ENCODE measurements at regions not wholly inside any gene's neighbourhood (a gene's known extent, or its start where the extent isn't known, plus 50 kb on each side); places are given as distances from the start of the nearest gene placed in this dataset.

DNA sequence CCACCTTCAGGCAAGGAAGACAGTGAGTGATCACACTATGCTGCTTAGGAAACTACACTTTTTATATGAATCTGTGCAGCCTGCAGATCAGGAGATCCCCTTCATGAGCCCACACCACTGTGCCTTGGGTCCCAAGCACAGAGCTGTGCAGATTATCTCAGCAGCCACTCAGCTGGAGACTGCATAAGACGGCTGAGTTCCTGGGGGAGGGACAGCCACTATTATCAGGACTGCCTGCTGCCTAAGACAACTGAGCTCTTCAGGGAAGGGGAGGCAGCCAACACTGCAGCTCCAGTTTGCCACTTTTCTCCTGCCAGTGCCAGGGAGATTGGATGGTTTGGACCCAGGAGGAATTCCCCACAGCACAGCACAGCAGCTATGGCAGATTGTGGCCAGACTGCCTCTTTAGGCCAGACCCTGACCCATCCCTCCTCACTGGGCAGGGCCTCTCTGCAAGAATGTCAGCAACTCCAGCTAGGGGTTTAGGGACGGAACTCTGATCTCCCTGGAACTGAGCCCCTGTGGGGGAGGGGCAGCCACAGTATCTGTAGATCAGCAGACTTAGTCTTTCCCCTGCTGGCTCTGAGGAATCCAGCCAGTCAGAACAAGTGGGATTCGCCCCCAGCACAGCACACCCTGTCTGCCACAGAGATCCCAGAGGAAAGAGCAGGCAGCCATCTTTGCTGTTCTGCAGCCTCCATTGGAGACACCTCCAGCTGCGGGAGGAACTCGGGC, 141.3 kb downstream of the KLHL28 start:
- no peak for DNase-seq (ENCODE audit: low read depth, low spot score)
- ChIA-PET CTCF (no interaction called here), POLR2A (no interaction called here)
- TF ChIP-seq, protein P1, sequence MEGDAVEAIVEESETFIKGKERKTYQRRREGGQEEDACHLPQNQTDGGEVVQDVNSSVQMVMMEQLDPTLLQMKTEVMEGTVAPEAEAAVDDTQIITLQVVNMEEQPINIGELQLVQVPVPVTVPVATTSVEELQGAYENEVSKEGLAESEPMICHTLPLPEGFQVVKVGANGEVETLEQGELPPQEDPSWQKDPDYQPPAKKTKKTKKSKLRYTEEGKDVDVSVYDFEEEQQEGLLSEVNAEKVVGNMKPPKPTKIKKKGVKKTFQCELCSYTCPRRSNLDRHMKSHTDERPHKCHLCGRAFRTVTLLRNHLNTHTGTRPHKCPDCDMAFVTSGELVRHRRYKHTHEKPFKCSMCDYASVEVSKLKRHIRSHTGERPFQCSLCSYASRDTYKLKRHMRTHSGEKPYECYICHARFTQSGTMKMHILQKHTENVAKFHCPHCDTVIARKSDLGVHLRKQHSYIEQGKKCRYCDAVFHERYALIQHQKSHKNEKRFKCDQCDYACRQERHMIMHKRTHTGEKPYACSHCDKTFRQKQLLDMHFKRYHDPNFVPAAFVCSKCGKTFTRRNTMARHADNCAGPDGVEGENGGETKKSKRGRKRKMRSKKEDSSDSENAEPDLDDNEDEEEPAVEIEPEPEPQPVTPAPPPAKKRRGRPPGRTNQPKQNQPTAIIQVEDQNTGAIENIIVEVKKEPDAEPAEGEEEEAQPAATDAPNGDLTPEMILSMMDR (IDR thresholded peaks at IDR 0.05; ENCODE audit: insufficient read depth, low read length, missing control alignments): no peak
- no peak overlapping the region for H3K4me3 ChIP-seq (ENCODE audit: low read depth, low read length)

DNA sequence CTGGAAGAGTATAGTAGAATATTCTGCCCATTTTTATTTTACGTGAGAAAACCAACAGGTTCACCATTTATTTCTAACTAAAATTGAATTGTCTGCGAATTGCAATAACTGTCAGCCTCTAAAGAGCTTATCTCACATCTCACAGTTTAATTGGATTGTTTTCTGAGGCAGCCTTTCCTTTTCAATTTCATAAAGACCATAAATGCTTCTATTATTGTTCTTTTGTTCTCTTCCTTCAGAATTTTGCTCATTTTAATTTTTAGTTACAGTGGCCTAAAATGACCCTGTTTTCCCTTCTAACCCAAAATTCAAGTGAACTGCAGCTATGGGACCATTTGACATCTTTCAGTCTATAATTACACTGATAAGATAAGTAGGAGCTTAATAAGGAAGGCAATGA, 147.6 kb downstream of the KLHL28 start:
- no peak for DNase-seq (ENCODE audit: low read depth, low spot score)
- TF ChIP-seq, protein P1 (IDR thresholded peaks at IDR 0.05; ENCODE audit: insufficient read depth, low read length, missing control alignments): no peak
- ChIA-PET POLR2A (no interaction called here), CTCF (interaction anchor here (1.2 to 1.9 kb wide), 2 partner anchors 10 to 32 kb away, joined by 3 to 5 read pairs; no protein-coding TSS in a partner anchor)
- H3K4me3 ChIP-seq (ENCODE audit: low read depth, low read length): no peak overlapping the region

DNA sequence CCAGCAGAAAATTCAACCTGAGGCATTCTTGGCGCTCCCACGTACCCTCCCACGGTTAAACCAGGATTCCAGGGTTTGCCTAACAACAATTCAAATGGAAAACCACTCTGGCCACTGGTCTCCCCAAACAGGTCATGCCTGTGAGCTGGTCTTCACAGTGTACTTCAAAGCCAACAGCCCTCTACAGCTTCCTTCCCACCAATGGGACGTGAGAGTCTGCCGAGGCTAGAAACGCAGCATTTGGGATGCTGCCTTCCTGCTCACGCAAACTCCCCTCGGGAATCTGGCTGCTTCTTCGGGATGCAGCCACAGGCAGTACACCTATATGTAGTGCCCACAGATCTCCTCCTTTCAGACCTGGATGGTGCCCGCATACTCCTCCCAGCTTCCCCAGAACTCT, 149.1 kb downstream of the KLHL28 start:
- ChIA-PET CTCF (interaction anchor here (1.0 kb wide), 1 partner anchor 34 kb away, joined by 3 read pairs; no protein-coding TSS in a partner anchor), POLR2A (no interaction called here)
- H3K4me3 ChIP-seq (ENCODE audit: low read depth, low read length): no peak overlapping the region
- TF ChIP-seq, protein P1 (IDR thresholded peaks at IDR 0.05; ENCODE audit: insufficient read depth, low read length, missing control alignments): no peak
- DNase-seq (ENCODE audit: low read depth, low spot score): no peak

DNA sequence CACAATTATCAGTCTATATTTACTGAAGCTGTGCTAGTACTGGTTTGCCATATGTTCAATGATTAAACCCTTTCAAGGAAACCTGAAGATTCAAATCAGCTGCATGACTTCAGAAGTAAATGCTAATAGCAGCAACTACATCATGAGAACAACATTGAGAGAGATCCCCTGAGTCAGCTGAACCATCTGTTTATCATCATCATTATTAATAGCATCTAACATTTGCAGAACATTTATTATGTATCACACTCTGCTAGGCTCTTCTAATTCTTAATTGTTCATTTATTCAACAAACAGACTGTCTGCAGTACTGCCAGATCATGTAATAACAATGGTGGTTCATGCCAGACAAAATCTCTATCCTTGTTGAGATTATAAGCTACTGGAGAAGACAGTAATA, 157.4 kb downstream of the KLHL28 start:
- POLR2A ChIA-PET: no interaction called here
- CTCF ChIA-PET: interaction anchor here (1.5 kb wide), 1 partner anchor 10 kb away, joined by 5 read pairs; no protein-coding TSS in a partner anchor

DNA sequence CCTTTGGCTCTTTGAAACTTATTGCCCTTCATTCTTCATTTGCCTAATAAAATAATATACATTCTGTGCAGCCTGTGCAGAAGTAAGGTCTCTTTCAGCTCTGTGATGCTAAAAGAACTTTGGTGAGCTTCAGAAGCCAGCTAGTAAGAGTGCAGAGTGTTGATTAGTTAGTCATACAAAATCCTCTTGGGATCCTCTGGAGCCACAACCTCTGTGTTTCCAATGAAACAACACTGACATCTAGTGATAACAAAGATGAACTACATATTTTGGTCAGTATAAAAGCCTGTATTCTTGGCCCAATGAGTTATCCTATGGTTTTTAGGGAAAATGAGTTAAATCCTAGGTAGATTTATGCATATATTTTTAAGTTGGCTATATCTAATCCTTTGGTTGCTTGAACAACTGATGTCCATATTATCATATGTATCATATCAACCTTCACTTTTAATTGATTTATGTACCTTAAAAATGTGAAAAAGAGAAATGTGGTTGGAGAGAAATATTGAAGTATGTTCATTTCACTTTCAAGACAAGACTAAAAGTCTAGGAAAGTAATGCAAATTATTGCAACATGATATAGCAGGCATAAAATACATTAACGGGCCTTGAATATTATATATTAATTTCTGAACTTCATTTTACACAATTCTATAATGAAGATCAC, 158.4 kb downstream of the KLHL28 start:
- POLR2A ChIA-PET: no interaction called here
- TF ChIP-seq, protein P1 (IDR thresholded peaks at IDR 0.05; ENCODE audit: insufficient read depth, low read length, missing control alignments): peak; percentile 32
- peak; percentile 4 for DNase-seq (ENCODE audit: low read depth, low spot score)
- CTCF ChIA-PET: interaction anchor here (1.2 to 1.5 kb wide), 2 partner anchors 11 to 24 kb away, joined by 3 to 5 read pairs; no protein-coding TSS in a partner anchor
- H3K4me3 ChIP-seq (ENCODE audit: low read depth, low read length): no peak overlapping the region

More for the DNA sequence above, 157.4 kb downstream of the KLHL28 start:
- H3K4me3 ChIP-seq (ENCODE audit: low read depth, low read length): no peak overlapping the region
- DNase-seq (ENCODE audit: low read depth, low spot score): no peak
- TF ChIP-seq, protein P1 (IDR thresholded peaks at IDR 0.05; ENCODE audit: insufficient read depth, low read length, missing control alignments): no peak
